ENCODE measurements at regions not wholly inside any gene's neighbourhood (a gene's known extent, or its start where the extent isn't known, plus 50 kb on each side); places are given as distances from the start of the nearest gene placed in this dataset.

DNA sequence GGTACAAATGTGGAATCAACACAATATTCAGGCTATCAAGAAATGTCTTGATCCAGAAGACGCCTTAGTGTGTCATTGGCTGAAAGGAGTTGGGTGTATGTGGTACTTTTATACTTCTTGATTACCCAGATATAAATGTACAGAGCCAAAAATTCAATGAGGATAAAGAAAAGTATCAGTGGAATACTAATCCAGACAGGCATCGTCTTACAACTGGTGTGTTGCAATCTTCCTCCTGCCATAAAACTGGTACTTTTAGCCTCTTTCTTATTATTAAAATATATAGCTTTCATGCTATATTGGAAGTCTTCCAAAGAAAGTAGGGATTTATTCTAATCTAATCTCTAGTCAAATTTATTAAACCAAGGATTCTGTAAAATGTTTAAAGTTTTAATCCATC, 388.6 kb upstream of the MIR17HG start:
- Histone ChIP-seq H3K27ac (no peak overlapping the region), H4K20me1 (ENCODE audit: insufficient read depth) (no peaks in the 10 kb centered on the region), H3K79me2 (ENCODE audit: low read depth) (no peaks in the 10 kb centered on the region), H3K36me3 (ENCODE audit: low read depth) (no peaks in the 10 kb centered on the region), H3K4me1 (replicated peaks; ENCODE audit: insufficient read depth) (no peaks in the 10 kb centered on the region), H3K9me3 (ENCODE audit: insufficient read depth, low read depth) (no peaks in the 10 kb centered on the region), H2AFZ (no peak overlapping the region), H3K4me2 (no peak overlapping the region), H3K9me2 (ENCODE audit: insufficient read depth) (no peaks in the 10 kb centered on the region), H3K4me3 (no peak overlapping the region), H3F3A (ENCODE audit: insufficient read depth, low read depth) (no peaks in the 10 kb centered on the region), H3K27me3 (ENCODE audit: insufficient read depth, low read depth) (no peaks in the 10 kb centered on the region)
- POLR2A ChIA-PET (ENCODE audit: unreplicated experiment) = no interaction called here
- TF ChIP-seq EZH2 (IDR thresholded peaks at IDR 0.05; ENCODE audit: low read depth) = no peak
- TF ChIP-seq, protein P1, sequence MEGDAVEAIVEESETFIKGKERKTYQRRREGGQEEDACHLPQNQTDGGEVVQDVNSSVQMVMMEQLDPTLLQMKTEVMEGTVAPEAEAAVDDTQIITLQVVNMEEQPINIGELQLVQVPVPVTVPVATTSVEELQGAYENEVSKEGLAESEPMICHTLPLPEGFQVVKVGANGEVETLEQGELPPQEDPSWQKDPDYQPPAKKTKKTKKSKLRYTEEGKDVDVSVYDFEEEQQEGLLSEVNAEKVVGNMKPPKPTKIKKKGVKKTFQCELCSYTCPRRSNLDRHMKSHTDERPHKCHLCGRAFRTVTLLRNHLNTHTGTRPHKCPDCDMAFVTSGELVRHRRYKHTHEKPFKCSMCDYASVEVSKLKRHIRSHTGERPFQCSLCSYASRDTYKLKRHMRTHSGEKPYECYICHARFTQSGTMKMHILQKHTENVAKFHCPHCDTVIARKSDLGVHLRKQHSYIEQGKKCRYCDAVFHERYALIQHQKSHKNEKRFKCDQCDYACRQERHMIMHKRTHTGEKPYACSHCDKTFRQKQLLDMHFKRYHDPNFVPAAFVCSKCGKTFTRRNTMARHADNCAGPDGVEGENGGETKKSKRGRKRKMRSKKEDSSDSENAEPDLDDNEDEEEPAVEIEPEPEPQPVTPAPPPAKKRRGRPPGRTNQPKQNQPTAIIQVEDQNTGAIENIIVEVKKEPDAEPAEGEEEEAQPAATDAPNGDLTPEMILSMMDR (conservative IDR thresholded peaks at IDR 0.05) = no peak
- CTCF ChIA-PET = no interaction called here
- no peak for DNase-seq
- intact Hi-C loops (cut with micrococcal nuclease; ENCODE audit: unreplicated experiment) = no loop called here
- BruUV-seq (replicated peaks) = no TSS peak

DNA sequence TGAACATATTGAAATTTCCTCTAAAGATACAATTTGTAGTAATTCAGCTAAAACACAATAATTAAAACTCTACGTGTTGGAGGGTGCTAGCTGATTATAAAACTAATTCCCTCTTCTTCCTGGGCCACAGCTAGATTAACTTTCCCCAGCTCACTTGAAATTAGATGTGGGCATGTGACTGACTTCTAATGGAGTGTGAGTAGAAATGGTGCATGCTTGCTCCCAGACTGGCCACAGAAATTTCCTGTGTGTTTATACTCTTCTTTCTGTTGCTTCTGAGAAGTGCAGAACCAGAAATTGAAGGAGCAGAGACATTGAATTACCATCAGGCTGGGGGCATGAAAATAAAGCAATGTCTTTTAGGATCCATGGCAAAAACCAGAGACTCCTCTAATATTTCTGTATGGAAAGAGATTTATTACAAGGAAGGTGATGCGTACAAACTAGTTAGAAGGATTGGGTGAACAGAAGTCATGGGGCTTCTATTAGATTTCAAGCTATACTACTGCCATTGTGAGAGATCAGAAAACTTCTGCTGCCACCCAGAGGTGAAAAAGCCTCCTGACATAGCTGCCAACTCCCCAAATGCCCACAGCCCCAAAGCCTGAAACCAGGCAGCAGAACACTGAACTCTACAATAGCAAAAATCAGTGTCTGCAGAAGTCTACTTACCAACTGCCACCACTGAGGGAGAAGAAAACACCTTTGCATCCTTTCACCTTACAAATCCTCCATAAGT, 379.2 kb upstream of the MIR17HG start:
- intact Hi-C loops (cut with micrococcal nuclease; ENCODE audit: unreplicated experiment) = no loop called here
- Histone ChIP-seq H4K20me1 (ENCODE audit: insufficient read depth) (no peaks in the 10 kb centered on the region), H2AFZ (no peak overlapping the region), H3K4me1 (replicated peaks; ENCODE audit: insufficient read depth) (no peaks in the 10 kb centered on the region), H3K4me3 (no peak overlapping the region), H3K4me2 (no peak overlapping the region), H3K9me3 (ENCODE audit: insufficient read depth, low read depth) (no peaks in the 10 kb centered on the region), H3K27ac (no peak overlapping the region), H3K36me3 (ENCODE audit: low read depth) (no peaks in the 10 kb centered on the region), H3K27me3 (ENCODE audit: insufficient read depth, low read depth) (no peaks in the 10 kb centered on the region), H3K9me2 (ENCODE audit: insufficient read depth) (no peaks in the 10 kb centered on the region), H3F3A (ENCODE audit: insufficient read depth, low read depth) (no peaks in the 10 kb centered on the region), H3K79me2 (ENCODE audit: low read depth) (no peaks in the 10 kb centered on the region)
- CTCF ChIA-PET = interaction anchor here (0.6 to 1.1 kb wide), 2 partner anchors 101 to 1529 kb away, joined by 3 read pairs; no protein-coding TSS in a partner anchor
- TF ChIP-seq EZH2 (IDR thresholded peaks at IDR 0.05; ENCODE audit: low read depth) = no peak
- TF ChIP-seq, protein P1 (conservative IDR thresholded peaks at IDR 0.05) = peak; percentile 51
- no TSS peak for BruUV-seq (replicated peaks)
- POLR2A ChIA-PET (ENCODE audit: unreplicated experiment) = no interaction called here
- DNase-seq = peak in 1 of 2 experiments; percentile 22

DNA sequence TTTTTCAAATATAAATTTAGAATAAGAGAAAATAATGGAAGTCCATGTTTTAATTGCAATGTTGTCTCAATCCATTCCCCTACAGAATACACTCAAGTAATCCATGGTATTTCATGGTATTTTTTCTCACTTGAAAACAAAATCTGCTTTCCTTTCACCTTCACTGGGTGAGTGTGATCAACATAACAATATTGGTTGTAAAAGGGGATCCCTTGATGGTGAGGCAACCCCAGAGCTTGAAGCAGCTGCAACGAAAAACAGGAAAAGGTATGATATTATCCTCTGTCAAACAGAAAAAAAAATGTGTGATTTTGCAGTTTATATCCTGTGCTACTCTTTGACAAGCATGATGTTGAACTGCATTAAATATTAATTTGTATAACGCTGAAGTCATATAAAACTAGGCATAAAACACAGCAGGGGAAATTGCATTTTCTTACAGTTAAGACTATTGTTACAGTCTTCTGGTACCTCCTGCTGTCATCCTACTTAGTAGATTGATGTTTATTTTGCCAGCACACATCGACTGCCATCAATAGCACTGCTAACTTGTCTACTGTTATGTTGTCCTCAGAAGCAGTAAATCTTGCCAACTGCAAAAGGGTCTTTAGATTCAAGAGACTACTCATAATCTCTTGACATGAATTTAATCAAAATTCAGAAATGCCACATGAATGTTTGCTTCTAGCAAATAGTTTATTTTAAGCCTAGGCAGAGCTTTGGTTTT, 373.1 kb upstream of the MIR17HG start:
- Histone ChIP-seq H2AFZ (no peak overlapping the region), H3K4me1 (replicated peaks; ENCODE audit: insufficient read depth) (no peaks in the 10 kb centered on the region), H3K9me2 (ENCODE audit: insufficient read depth) (no peaks in the 10 kb centered on the region), H3F3A (ENCODE audit: insufficient read depth, low read depth) (no peaks in the 10 kb centered on the region), H3K36me3 (ENCODE audit: low read depth) (no peaks in the 10 kb centered on the region), H3K4me2 (no peak overlapping the region), H3K27me3 (ENCODE audit: insufficient read depth, low read depth) (no peaks in the 10 kb centered on the region), H4K20me1 (ENCODE audit: insufficient read depth) (no peaks in the 10 kb centered on the region), H3K9me3 (ENCODE audit: insufficient read depth, low read depth) (no peaks in the 10 kb centered on the region), H3K79me2 (ENCODE audit: low read depth) (no peaks in the 10 kb centered on the region), H3K27ac (no peak overlapping the region), H3K4me3 (no peak overlapping the region)
- CTCF ChIA-PET = no interaction called here
- no TSS peak for BruUV-seq (replicated peaks)
- intact Hi-C loops (cut with micrococcal nuclease; ENCODE audit: unreplicated experiment) = no loop called here
- TF ChIP-seq, protein P1 (conservative IDR thresholded peaks at IDR 0.05) = no peak
- no peak for TF ChIP-seq EZH2 (IDR thresholded peaks at IDR 0.05; ENCODE audit: low read depth)
- POLR2A ChIA-PET (ENCODE audit: unreplicated experiment) = no interaction called here
- no peak for DNase-seq
